ENCODE measurements at regions not wholly inside any gene's neighbourhood (a gene's known extent, or its start where the extent isn't known, plus 50 kb on each side); places are given as distances from the start of the nearest gene placed in this dataset.

GRCh38 chr16:72536723-72537435 lies 364.9 kb upstream of the PMFBP1 start:
- no peak for TF ChIP-seq EZH2 (IDR thresholded peaks at IDR 0.05; ENCODE audit: borderline replicate concordance, low read length)
- TF ChIP-seq, protein P1, sequence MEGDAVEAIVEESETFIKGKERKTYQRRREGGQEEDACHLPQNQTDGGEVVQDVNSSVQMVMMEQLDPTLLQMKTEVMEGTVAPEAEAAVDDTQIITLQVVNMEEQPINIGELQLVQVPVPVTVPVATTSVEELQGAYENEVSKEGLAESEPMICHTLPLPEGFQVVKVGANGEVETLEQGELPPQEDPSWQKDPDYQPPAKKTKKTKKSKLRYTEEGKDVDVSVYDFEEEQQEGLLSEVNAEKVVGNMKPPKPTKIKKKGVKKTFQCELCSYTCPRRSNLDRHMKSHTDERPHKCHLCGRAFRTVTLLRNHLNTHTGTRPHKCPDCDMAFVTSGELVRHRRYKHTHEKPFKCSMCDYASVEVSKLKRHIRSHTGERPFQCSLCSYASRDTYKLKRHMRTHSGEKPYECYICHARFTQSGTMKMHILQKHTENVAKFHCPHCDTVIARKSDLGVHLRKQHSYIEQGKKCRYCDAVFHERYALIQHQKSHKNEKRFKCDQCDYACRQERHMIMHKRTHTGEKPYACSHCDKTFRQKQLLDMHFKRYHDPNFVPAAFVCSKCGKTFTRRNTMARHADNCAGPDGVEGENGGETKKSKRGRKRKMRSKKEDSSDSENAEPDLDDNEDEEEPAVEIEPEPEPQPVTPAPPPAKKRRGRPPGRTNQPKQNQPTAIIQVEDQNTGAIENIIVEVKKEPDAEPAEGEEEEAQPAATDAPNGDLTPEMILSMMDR (IDR thresholded peaks at IDR 0.05; ENCODE audit: low read length), result no peak

Measured in OCI-LY1 (cell line).